GM21423 (cell line): ENCODE measurements at regions not wholly inside any gene's neighbourhood (a gene's known extent, or its start where the extent isn't known, plus 50 kb on each side); places are given as distances from the start of the nearest gene placed in this dataset.

Experiments
- ATAC-seq: cut with Tn5 transposase; IDR thresholded peaks from one replicate; pipeline ENCODE4 v1.9.1; 2021; ENCODE audit warnings: mild to moderate bottlenecking, moderate library complexity; ENCODE audit not compliant: unreplicated experiment

DNA sequence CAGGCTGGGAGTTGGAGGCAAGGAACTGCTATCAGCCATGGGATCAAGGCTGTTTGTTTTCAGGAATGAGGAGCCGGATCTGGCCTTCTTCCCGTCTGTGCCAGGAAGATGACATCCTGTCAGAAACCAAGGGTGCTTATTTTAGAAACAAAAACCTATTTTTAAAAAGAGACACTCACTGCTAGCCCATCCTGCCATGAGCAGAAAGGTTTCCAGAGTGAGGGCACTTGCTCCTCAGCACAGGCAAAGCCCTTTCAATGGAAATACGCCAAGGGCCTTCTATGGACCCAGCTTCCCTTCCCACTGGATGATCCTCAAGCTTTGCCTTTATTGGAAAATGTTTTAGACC, 132.6 kb upstream of the FSTL4 start:
- no peak for ATAC-seq

DNA sequence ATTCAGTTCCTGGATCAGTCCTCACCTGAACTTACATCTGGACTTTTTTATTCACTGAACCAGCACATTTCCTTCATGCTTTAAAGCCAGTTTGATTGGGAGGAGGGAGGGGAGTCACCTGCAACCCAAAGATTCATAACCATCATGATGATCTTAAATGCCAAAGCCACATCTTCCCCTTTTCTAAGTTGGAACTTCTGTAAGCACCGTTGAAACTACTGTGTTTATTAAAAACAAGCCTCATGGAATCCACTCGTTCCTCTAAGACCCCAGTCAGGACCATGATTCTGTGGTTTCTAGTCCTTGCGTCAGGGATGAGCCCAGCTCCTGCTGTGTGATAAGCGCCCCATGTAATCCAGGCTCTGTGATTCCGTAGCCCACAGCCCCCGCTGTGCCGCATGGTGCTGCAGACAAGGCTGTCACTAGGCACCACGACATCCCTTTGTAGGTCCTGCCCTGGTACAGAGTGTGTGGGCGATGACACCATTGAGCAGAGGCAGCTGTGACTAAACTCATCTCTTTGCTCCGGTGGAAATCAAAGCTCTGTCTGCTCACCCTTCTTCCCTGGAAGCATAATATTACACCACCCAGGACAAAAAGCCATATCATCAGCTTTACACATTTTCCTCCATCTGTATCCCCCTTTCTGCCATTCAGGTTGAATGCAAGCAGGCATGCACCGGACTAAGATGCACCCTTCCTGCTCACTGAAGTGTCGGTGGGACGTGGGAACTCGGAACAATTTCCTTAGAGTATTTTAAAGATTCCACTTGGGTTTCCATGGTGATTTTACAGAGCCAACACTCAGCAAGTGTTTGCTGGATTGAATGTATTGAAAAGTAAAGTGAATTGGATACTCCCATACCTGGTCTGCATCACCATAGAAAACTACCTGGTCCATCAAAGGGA, 132.0 kb upstream of the FSTL4 start:
- ATAC-seq: no peak

DNA sequence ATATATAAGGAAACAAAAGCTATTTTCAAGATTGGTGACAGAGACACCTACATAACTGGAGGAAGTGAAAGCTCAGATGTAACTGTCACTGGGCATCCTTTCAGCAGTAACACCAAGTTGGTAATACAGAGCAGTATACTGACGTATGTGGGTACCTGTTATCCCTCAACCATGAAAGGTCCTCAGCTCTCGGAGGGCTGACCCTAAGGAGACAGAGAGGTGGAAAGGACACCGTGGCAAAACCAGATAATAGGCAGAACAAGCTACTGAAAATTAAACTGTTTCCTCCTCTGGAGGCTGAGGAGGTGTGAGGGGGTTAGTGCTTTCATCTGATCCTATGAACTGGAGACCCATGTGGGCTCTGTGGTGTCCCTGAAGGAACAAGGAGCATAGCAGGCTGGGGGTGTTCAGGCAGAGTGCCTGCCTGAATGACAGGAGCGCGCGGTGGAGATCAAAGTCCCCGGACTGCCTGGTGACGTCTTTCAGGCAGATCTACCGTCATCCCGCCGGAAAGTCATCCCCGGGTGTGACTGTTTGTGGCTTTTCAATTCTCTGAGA, 130.2 kb upstream of the FSTL4 start:
- peak; percentile 64 for ATAC-seq

DNA sequence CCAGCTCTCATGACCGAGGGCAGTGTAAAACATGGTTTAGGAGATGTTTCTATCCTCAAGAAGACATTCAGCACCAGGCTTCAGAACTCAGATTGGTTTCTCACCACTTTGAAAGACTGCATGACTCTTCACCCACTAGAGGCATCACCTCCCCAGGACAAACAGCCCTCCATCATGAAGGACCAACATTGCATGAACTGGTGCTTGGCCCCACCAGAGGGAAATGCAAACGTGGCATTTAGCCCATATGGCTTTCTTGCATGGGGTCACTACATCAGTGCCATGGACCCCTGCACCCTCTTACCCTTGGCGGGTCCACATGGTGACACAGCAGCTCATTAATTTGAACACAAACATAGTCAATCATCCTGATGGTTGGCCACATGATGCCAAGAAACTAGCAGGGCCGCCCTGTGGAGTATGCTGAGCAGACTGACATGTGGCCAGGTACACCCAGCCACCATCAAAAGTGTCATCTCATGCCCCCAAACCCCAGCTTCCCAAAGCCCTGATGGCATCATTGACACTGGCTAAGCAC, 129.5 kb upstream of the FSTL4 start:
- peak; percentile 11 for ATAC-seq

DNA sequence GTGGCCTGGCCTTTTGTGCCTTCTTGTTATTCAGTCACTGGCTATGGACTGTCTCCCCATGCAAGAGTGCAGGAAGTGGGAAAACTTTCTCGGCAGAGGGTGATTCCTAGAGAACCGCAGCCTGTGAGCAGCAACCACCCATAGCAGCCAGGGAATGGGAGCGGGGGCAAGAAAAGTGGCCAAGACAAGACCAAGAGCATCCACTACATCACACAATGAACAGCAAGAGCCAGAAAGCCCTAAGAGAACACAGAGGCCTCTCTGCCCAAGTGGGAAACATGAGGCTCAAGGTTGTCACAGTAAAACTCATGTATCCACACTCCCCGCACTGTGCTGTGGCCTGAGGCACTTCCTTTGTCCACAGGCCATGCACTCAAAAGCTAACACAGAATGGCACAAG, 129.1 kb upstream of the FSTL4 start:
- no peak for ATAC-seq

DNA sequence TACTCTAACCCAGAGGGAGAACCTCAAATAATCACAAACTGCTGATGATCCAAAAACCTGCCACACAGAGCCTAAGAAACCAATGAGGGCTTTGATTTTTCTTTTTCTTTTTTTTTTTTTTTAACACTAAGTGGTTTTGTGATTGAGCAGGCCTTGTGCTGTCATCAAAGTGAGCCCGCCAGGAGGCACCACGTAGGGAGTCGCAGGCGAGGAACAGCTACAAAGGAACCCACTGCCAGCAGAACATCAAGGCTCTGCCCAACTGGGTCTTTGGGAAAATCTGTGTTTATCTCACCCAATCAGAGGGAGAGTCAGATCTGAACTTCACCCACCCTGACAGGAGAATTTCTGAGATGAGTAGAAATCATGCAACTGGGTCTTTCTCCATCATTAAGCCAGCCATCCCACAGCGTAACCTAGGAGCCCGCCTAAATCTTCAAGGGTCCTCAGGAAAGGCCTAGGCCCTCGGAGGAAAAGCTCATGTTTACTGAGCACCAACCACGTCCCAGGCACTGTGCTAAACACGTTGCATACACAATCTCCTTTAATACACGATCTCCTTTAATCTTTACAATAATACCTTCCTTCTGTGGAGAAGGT, 126.9 kb upstream of the FSTL4 start:
- no peak for ATAC-seq

DNA sequence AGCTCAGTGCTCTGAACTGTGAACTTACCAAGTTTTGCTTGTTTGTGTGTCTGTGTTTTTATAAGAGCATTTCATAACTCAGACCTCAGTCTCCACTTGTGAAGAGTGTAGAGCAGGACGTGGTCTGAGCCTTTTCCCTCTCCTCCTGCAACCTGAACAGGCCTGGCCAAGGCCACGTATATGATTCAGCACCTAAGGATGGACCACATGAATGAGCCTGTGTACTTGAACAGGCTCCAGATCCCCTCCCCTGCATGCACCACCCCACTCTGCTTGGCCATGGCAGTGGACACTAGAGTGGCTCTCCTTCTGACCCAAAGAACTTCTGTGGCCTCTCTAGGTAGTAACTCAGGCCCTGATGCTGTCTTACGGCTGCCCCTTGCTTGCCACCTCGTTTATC, 125.9 kb upstream of the FSTL4 start:
- ATAC-seq: no peak

DNA sequence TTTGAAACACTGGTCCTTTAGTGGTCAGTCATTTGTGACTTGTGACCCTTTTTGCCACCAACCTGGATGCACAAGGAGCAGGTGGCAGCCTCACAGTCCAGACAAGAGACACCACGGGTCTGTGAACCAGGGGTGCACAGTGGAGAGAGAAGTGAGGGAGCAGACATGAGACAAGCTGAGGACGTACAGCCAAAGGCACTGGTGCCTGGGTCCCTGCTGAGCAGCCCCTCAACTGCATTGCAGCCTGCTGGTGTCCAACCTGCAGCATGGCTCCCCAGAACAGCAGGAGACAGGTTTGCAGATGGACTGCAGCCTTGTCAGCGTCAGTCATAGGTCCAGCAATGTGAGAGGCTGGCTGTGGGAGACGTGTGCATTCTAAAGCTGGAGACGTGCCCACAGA, 124.2 kb upstream of the FSTL4 start:
- ATAC-seq: no peak

DNA sequence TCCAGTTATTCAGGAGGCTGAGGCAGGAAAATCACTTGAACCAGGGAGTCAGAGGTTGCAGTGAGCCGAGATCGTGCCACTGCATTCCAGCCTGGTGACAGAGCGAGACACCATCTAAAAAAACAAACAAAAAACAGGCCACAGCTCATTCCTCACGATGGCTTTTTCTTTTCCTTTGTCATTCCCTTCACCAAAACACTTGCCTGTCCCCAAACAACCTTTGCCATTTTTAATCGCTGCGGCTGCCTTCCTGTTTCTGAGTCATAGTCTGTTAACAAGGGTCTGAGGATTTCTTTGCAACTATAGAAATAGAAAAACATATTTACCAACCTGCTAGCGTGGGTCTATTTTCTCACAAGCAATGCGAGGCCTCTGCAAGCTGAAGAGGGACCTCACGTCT, 123.0 kb upstream of the FSTL4 start:
- ATAC-seq: no peak

DNA sequence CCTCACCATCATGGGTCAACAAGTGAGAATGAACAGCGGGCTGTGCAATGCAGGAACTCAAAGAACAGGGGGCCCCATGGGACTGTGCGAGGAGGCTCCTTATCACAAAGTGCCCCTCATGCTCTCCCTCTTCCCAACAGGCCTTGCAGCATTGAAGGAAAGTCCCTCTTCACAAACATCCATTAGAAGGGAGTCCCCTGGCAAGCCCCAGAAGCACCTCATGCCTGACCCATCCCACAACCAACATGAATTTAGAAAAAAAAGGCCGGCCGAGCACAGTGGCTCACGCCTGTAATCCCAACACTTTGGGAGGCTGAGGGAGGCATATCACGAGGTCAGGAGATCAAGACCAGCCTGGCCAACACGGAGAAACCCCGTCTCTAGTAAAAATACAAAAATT, 122.6 kb upstream of the FSTL4 start:
- no peak for ATAC-seq

DNA sequence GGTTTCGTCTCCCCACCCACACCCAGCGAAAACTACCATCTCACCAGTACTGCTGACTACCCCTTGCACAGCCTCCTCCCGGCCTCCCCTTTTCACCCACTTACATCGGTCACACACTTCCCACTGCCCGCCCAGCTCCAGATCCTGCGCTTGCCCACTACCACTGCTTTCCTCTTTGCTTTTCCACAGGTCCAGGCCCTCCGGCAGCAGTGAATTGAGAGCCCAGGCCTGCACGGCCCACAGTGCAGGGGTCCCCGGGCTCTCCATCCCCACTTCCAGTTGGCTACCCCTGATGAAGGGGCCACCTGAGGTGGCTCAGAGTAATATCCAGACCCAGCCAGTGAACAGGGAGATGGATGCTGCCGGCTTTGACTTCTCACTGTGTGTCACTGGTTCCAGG, 120.2 kb upstream of the FSTL4 start:
- no peak for ATAC-seq

DNA sequence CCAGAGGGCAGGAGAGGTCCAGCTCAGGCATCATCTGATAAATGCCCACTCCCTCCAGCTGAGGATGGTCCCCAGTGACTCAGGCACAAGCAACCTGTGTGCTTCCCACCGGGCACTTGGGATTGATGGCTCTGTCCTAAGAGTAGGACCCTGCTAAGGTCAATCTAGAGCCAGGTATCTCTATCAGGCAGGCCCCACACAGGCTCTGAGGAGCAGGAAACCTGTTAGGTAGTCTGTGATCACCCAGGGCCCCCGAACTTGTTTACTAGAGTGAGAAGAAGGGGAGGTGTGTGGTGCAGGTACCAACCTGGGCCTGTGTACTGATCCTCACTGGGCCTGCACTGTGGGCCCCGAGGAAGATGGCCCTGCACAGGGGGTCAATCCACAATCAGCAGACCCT, 119.6 kb upstream of the FSTL4 start:
- no peak for ATAC-seq

DNA sequence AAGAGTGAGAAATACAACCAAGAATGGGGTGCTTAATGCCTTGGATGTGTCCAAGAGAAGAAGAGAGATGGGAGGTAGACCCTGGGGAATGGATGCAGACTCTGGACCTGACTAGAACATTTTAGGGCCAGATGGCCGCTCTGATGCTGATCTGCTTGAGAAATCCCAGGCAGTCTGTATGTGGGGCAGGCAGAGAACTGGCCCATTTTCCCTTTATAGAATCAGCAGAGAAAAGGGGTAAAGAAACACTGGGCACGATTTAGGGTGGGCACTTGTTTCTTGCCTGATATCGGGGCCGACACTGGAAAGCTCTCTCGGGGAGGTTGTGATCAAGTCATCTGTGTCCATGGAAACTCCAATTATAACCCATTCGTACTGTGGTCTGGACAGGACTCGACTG, 118.5 kb upstream of the FSTL4 start:
- no peak for ATAC-seq

DNA sequence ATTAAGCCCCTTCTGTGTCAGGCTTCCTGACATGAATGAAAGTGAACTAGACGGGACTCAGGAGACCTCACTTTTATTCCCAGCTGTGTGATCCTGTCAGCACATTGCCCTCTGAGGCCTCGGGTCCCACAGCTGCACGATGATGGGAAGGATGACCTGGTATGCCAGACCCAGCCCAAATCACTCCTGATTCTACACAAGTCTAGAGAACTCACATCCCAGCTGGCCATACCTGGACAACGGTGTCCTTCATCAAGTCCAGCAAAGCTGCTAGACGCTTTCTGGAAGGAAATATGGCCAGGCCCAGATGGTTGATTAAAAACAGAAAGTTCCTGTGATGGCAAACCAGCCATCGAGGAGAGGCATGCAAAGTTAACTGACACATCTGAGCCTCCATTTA, 118.0 kb upstream of the FSTL4 start:
- no peak for ATAC-seq

DNA sequence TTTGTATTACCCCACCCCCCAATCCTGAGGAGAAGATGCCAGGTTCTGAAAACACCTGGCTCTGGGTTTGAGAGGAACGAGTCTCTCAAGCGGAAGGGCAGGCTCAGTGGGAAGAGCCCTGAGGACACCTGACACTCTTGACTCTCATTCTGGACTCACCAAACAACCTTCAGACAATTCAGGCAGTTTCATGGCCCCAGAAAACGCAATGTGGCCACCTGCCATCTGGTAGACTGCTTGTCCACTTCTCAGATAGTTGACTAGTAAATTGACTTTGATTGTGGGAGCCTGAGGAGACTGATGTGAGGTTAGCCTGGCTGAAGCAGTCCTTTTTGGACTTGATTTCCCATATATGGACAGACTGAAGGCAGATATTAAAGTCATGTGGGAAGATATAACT, 117.5 kb upstream of the FSTL4 start:
- ATAC-seq: no peak

DNA sequence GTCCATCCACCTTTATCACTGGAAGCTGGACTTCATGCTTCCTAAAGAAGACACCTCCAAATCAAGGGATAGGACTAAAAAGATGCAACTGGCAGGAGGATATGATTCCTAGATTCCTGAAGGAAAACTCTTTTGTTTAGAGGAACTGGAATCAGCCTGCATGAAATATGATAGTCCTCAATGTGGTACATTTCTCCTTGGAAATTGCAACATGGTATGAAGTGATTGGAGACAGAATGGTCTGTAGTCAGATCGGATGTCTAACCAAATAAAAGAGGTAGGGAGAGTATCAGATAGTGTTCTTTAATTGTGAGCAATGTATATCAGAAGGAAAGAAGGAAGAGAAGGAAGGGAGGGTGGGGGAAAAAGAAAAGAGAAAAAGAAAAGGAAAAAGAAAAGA, 116.1 kb upstream of the FSTL4 start:
- no peak for ATAC-seq

DNA sequence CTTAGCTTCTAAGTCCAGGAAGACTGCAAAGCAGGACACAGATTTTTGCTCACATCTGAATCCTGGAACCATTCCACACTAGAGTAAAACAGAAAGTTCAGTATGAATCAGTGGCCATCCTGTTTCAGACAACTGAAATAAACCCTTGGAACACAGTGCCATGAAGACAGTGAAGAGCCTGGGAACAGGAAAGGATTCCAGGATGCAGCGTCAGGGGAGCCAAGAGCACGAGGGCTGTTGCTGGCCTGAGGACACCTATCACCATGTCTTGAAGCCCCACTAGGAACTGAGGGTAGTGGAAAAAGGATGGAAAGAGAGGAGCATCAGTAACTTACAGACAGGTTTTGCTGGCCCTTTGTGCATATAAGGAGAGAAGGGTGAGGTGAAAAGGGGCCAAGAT, 115.3 kb upstream of the FSTL4 start:
- ATAC-seq: no peak

DNA sequence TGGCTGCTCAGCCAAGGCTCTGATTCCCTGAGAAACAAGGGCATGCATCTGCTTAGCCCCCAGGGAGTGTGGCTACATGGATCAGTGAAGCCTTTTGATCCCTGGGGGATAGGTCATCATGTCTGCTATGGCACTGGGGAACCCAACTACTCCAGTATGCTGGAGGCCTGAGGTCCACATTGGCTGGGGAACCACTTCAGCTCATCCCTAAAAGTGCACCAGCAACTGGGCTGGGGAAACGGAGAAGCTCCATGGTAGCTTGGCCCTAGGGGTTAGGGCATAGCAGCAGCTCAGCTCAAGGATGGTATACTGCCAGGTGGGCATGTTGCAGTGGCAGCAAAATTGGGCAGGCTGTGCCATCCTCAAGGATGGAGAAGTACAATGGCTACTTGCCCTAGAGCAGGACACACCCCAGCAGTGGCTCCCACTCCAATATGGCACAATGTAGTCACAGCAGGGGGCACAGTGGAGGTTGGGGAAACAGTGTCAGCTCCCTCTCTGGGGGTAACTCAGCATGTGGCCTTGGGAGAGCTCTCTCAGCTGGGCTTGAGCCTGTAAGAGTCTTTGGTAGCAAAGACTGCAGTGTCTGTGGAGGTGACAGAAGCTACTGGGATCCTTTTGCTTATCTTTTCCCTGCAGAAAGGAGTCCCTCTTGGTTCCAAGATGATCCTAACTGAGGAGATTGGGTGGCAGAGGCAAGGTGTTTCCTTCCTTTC, 111.5 kb upstream of the FSTL4 start:
- ATAC-seq: no peak

DNA sequence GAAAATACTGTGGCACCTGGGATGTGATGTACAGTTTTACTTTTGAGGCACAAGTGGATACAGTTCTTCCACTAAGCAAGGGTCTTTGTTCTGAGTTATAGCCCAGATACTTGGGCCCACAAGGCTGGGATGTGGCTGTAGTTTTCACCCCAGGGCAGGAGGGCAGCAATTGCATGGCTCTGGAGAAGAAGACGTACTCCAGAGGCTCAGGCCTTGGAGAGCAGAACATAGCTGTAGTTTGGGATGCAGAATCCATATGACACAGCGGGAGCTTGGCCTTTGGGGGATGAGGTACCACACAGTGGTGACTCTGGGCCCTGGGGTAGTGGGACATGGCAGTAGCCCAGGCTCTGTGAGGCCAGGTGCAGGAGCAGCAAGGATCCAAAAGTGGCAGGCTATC, 110.8 kb upstream of the FSTL4 start:
- no peak for ATAC-seq

DNA sequence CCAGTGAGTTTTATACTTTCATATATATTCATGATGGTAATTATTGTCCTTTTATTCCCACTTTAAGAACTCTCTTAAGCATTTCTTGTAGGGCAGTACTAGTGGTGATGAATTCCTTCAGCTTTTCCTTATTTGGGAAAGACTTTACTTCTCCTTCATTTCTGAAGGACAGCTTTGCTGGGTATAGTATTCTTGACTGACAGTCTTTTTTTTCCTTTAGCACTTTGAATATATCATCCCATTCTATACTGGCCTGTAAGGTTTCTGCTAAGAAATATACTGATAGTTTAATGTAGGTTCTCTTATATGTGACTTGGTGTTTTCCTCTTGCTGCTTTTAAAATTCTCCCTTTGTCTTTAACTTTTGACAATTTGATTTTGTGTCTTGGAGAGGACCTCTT, 109.0 kb upstream of the FSTL4 start:
- no peak for ATAC-seq

DNA sequence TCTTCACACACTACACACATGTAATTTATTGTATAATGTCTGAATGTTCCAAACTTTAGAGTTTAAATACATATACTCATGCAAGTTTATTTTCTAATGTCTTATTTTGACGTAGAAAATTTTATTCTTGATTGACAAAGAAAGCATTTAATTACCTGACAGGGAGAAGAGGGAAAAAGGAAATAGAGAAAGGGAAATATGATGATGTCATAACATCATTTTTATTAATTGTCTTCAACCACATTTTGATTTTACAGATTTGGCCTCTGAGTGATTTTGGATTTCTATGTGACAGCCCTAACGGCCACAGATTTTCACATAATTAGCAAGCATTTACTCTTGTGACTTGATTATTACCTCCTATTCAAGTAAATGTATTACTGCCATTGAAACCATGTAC, 106.1 kb upstream of the FSTL4 start:
- no peak for ATAC-seq
